Tibial artery (tissue), 4 donors: ENCODE measurements at regions not wholly inside any gene's neighbourhood (a gene's known extent, or its start where the extent isn't known, plus 50 kb on each side); places are given as distances from the start of the nearest gene placed in this dataset.

Source experiments
- DNase-seq, 2 donors: peaks; one replicate each; pipeline ENCODE4 v3.0.0-alpha.2; 2019
- H3K27ac ChIP-seq, 2 donors: fragments of 200-600 bp; sonication (generic) in 1 of 2; 1 replicate in 1 of 2; 2 replicates in 1 of 2; pipeline ENCODE4 v1.5.1; 2018 to 2019; ENCODE audit warnings: mild to moderate bottlenecking in 1 of 2
- H3K27me3 ChIP-seq, 2 donors: fragments of 200-600 bp; sonication (generic) in 1 of 2; one replicate each; pipeline versions ENCODE4 v1.5.1 to v1.6.0; 2016 to 2019
- H3K36me3 ChIP-seq, 3 donors: fragments of 200-600 bp; sonication (generic) in 2 of 3; one replicate each; pipeline ENCODE4 v1.5.1; 2016 to 2019; ENCODE audit warnings: mild to moderate bottlenecking in 2 of 3
- H3K4me1 ChIP-seq, 4 donors: fragments of 200-600 bp; sonication (generic) in 2 of 4; 1 replicate in 3 of 4; 2 replicates in 1 of 4; pipeline ENCODE4 v1.5.1; 2016 to 2019
- H3K4me3 ChIP-seq, 2 donors: fragments of 200-600 bp; sonication (generic) in 1 of 2; 1 replicate in 1 of 2; 2 replicates in 1 of 2; pipeline ENCODE4 v1.5.1; 2018 to 2019; ENCODE audit warnings: mild to moderate bottlenecking in 2 of 2
- H3K9me3 ChIP-seq, 3 donors: fragments of 200-600 bp; sonication (generic) in 1 of 3; one replicate each; pipeline ENCODE4 v1.5.1; 2016 to 2019
- intact Hi-C: fragments of 100-400 bp; cut with DNase I; formaldehyde crosslinking; loops from one replicate; pipeline ENCODE4 v1.15.0; 2023; ENCODE audit warnings: low total_unique reads
- TF ChIP-seq, protein P1 (sequence below), 2 experiments: fragments of 200-600 bp in 1 of 2; fragments of 450-650 bp in 1 of 2; IDR thresholded peaks; one replicate each; pipeline ENCODE4 v1.5.1; 2017 to 2019; ENCODE audit warnings: antibody characterized with exemption in 2 of 2, mild to moderate bottlenecking in 1 of 2, moderate library complexity in 1 of 2

DNA sequence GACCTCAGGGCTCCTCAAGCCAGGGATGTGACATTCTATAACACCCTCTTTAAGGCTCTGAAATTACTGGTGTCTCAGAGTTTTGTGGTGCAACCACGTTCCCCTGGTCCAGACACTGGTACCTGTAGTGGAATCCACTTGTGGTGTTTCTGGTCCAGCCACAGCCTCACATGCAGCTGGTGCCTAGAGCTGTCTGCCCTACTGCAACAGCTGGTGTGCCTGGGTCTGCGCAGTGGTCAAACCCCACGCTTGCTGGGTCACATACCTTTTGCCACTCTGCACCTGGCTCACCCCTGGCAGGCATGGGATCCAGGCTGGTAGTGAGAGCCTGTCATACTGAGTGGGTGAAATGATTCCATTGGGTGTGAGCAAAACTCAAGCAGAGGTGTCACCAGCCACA, 1230.2 kb upstream of the EYS start:
- Histone ChIP-seq H3K9me3 (no peaks in the 10 kb centered on the region), H3K27me3 (no peaks in the 10 kb centered on the region), H3K36me3 (no peaks in the 10 kb centered on the region), H3K4me1 (no peaks in the 10 kb centered on the region), H3K4me3 (no peak overlapping the region), H3K27ac (no peak overlapping the region)
- intact Hi-C loops = no loop called here
- TF ChIP-seq, protein P1, sequence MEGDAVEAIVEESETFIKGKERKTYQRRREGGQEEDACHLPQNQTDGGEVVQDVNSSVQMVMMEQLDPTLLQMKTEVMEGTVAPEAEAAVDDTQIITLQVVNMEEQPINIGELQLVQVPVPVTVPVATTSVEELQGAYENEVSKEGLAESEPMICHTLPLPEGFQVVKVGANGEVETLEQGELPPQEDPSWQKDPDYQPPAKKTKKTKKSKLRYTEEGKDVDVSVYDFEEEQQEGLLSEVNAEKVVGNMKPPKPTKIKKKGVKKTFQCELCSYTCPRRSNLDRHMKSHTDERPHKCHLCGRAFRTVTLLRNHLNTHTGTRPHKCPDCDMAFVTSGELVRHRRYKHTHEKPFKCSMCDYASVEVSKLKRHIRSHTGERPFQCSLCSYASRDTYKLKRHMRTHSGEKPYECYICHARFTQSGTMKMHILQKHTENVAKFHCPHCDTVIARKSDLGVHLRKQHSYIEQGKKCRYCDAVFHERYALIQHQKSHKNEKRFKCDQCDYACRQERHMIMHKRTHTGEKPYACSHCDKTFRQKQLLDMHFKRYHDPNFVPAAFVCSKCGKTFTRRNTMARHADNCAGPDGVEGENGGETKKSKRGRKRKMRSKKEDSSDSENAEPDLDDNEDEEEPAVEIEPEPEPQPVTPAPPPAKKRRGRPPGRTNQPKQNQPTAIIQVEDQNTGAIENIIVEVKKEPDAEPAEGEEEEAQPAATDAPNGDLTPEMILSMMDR (IDR thresholded peaks at IDR 0.05) = no peak
- no peak for DNase-seq

DNA sequence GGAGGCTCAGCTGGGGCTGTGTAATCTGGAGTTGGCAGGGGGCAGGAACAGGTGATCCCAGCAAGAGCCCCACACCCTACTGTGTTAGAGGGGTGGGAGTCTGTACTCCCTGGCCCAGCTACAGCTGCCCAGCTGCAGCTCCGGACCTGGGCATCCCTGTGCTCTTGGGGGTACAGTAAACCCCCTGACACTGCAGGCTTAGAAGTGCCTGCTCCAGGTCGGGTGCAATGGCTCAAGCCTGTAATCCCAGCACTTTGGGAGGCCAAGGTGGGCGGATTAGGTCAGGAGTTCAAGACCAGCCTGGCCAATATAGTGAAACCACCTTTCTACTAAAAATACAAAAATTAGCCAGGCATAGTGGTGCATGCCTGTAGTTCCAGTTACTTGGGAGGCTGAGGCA, 1228.6 kb upstream of the EYS start:
- TF ChIP-seq, protein P1 (IDR thresholded peaks at IDR 0.05) = no peak
- DNase-seq = no peak
- Histone ChIP-seq H3K9me3 (no peaks in the 10 kb centered on the region), H3K4me3 (no peak overlapping the region), H3K36me3 (no peaks in the 10 kb centered on the region), H3K27me3 (no peaks in the 10 kb centered on the region), H3K27ac (no peak overlapping the region), H3K4me1 (no peaks in the 10 kb centered on the region)
- intact Hi-C loops = no loop called here

DNA sequence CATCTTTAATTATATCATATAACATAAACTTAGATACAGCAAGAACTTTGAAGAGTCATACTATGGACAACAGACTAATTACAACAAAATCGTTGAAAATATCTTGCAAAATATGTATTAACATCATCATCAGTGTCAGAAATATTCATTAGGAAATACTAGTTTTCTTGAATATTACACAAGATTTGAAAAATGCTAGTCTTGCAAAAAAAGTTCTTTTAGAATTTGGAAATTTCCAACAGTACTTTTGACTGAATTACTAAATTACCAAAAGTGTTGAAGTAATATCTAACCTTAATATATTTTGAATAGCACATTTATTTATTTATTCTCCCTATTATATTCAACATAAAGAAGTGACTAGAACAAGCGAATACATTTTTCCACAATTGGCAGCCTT, 1224.8 kb upstream of the EYS start:
- Histone ChIP-seq H3K27ac (no peak overlapping the region), H3K9me3 (no peaks in the 10 kb centered on the region), H3K4me1 (no peaks in the 10 kb centered on the region), H3K27me3 (no peaks in the 10 kb centered on the region), H3K36me3 (no peaks in the 10 kb centered on the region), H3K4me3 (no peak overlapping the region)
- intact Hi-C loops = no loop called here
- no peak for DNase-seq
- TF ChIP-seq, protein P1 (IDR thresholded peaks at IDR 0.05) = no peak

DNA sequence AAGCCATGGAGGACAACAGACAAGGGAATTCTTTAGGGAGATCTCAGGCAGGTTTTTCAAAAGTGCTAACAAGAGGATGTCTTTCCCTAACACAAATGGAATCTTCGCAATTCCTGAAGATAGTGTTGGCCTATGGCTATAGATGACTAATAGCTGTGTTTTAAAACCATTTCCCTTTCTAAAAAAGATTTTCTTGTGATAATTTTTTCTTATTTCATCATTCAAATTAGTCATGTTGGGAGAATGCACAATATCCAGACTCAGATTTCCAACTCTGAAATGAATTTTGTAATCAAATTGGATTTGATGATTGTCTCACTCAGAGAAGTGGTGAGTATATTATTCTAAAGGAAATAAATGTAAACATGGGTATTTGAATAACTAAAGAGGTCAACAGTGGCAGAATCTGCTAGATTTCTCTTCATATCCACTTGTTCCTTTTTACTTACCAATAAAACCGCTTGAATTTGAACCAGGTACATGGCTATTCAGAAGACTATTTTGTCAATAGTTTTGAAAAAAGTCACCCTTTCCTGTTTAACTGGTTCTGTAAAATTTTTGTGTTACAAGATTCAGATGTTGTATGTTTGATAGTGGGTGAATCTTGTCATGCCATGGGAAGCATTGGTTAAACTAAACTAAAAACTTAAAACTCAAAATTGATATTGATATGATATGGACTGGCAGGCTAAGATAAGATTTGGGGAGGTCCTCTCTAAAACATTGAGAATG, 1223.7 kb upstream of the EYS start:
- intact Hi-C loops = no loop called here
- Histone ChIP-seq H3K4me1 (no peaks in the 10 kb centered on the region), H3K27me3 (no peaks in the 10 kb centered on the region), H3K36me3 (no peaks in the 10 kb centered on the region), H3K27ac (no peak overlapping the region), H3K9me3 (peaks cover 0 to 6% (median 0%) of the 10 kb centered on the region in 3 donors), H3K4me3 (no peak overlapping the region)
- TF ChIP-seq, protein P1 (IDR thresholded peaks at IDR 0.05) = no peak
- no peak for DNase-seq

DNA sequence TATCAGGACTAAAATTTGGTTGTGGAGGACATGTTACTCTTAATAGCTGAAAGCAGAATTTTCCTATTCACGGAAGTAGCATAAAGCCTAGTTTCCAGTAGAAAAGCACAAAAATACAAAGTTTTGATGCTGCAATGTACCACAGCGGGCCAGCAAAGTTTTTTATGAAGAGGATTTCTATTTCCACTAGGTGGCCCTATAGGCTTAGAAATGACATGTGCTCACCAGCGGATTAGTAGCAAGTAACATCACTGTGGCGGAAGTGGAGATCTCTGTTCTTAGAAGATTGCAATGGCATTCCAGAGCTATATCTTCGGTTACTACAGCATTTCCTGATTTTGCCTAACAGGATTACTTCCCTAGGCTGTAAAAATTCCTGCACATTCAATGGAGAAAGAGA, 1219.0 kb upstream of the EYS start:
- H3K27ac ChIP-seq = no peak overlapping the region
- intact Hi-C loops = no loop called here
- no peaks in the 10 kb centered on the region for H3K36me3 ChIP-seq
- H3K27me3 ChIP-seq = no peaks in the 10 kb centered on the region
- peaks cover 0 to 13% (median 8%) of the 10 kb centered on the region in 3 donors for H3K9me3 ChIP-seq
- TF ChIP-seq, protein P1 (IDR thresholded peaks at IDR 0.05) = no peak
- no peak for DNase-seq
- H3K4me1 ChIP-seq = no peaks in the 10 kb centered on the region
- H3K4me3 ChIP-seq = no peak overlapping the region

DNA sequence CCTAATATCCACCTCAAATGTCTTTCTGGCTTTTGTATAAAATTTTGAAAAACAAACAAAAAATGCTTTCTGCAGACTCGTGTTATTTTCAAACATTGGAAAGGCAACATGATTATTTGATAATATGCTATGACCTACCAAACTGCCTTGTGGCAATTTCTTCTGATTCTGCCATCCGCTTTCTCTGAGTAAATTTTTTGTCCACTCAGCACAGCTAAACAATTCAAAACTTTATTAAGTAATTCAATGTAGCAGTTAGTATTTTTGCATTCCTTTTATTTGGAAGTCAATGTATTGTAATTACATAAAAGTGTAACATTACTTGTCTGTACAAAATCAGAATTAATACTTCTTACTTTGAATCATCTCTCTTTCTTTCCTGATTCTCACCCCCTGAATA, 1206.6 kb upstream of the EYS start:
- Histone ChIP-seq H3K27ac (no peak overlapping the region), H3K4me1 (no peaks in the 10 kb centered on the region), H3K4me3 (no peak overlapping the region), H3K36me3 (no peaks in the 10 kb centered on the region), H3K9me3 (no peaks in the 10 kb centered on the region), H3K27me3 (no peaks in the 10 kb centered on the region)
- no peak for DNase-seq
- TF ChIP-seq, protein P1 (IDR thresholded peaks at IDR 0.05) = no peak
- intact Hi-C loops = no loop called here
